ENCODE measurements at regions not wholly inside any gene's neighbourhood (a gene's known extent, or its start where the extent isn't known, plus 50 kb on each side); places are given as distances from the start of the nearest gene placed in this dataset.

DNA sequence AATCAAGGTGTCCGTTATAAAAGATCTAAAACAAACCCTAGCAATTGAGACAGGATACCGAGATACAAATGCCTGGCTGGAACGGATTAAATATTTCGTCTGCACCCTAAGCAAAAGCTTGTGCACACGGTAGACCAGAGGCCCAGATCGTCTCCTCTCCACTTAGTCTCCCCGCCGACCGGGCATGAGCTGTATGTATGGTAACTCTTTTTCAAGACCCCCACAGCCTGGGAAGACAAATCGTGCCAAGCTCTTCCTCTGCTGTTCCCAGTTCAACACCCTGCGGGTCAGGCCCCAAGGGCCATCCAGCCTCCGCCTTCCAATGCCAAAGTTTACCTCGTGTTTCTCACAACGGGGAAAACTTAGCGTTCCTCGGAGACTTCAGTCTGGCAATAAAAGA lies 285.7 kb upstream of the GALNT17 start:
- Histone ChIP-seq H3K27ac (ENCODE audit: low read length) (no peak overlapping the region), H3K4me3 (ENCODE audit: low read length) (no peak overlapping the region)
- WGBS (ENCODE audit: insufficient coverage): 84% methylated on average over 16 of the region's 16 CpGs

DNA sequence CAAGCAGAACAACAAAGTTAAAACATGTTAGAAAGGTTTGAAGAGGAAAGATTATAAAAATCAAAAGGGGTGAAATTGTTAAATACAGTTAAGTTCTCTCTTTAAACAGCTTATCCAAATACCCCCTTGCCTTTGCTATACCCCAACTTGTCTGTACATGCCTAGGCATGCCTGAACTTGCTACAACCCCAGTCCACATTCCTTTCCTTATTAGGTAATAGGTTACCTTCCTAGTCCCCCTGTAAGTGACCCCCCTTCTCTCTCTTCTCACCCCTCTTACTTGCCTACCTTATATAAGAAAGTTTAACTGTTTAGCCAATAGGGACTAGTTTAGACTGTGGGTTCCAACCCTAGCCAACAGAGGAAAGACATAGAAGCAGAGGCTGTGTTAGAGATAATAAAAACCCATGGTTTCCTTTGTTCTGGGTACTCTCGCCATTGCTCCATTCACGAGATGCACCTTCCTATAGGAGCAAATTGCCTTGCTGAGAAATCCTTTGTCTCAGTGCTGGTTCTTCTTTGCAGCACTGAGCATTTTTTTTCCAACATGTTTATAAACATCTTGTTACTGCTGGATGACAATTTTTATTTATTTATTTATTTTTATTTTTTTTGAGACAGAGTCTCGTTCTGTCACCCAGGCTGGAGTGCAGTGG lies 282.2 kb upstream of the GALNT17 start:
- no peak for DNase-seq
- Histone ChIP-seq H3K27ac (ENCODE audit: low read length) (no peak overlapping the region), H3K4me1 (ENCODE audit: control insufficient read depth, insufficient read depth, low read length) (no peaks in the 10 kb centered on the region), H3K4me3 (ENCODE audit: low read length) (no peak overlapping the region), H3K36me3 (ENCODE audit: control insufficient read depth, insufficient read depth, low read length) (no peaks in the 10 kb centered on the region), H3K27me3 (ENCODE audit: control insufficient read depth, insufficient read depth, low read length) (no peaks in the 10 kb centered on the region), H3K9me3 (replicated peaks; ENCODE audit: control insufficient read depth, low read depth, low read length) (no peaks in the 10 kb centered on the region)
- WGBS (ENCODE audit: insufficient coverage): no CpG with 5 or more reads among the region's 3 CpGs

More for the DNA sequence above, 285.7 kb upstream of the GALNT17 start:
- Histone ChIP-seq H3K9me3 (replicated peaks; ENCODE audit: control insufficient read depth, low read depth, low read length) (no peaks in the 10 kb centered on the region), H3K36me3 (ENCODE audit: control insufficient read depth, insufficient read depth, low read length) (no peaks in the 10 kb centered on the region), H3K4me1 (ENCODE audit: control insufficient read depth, insufficient read depth, low read length) (no peaks in the 10 kb centered on the region), H3K27me3 (ENCODE audit: control insufficient read depth, insufficient read depth, low read length) (no peaks in the 10 kb centered on the region)
- DNase-seq: no peak

- no peak overlapping the region for H3K4me3 ChIP-seq (ENCODE audit: low read length)
- no peak for DNase-seq
- no peaks in the 10 kb centered on the region for H3K36me3 ChIP-seq (ENCODE audit: control insufficient read depth, insufficient read depth, low read length)
- H3K27me3 ChIP-seq (ENCODE audit: control insufficient read depth, insufficient read depth, low read length): no peaks in the 10 kb centered on the region
- no peak overlapping the region for H3K27ac ChIP-seq (ENCODE audit: low read length)
- H3K9me3 ChIP-seq (replicated peaks; ENCODE audit: control insufficient read depth, low read depth, low read length): no peaks in the 10 kb centered on the region
- WGBS (ENCODE audit: insufficient coverage): no CpG with 5 or more reads among the region's 1 CpG
- H3K4me1 ChIP-seq (ENCODE audit: control insufficient read depth, insufficient read depth, low read length): peaks cover 3% of the 10 kb centered on the region
Observed at GRCh38 chr7:70855373-70855772, 276.6 kb upstream of the GALNT17 start.

DNA sequence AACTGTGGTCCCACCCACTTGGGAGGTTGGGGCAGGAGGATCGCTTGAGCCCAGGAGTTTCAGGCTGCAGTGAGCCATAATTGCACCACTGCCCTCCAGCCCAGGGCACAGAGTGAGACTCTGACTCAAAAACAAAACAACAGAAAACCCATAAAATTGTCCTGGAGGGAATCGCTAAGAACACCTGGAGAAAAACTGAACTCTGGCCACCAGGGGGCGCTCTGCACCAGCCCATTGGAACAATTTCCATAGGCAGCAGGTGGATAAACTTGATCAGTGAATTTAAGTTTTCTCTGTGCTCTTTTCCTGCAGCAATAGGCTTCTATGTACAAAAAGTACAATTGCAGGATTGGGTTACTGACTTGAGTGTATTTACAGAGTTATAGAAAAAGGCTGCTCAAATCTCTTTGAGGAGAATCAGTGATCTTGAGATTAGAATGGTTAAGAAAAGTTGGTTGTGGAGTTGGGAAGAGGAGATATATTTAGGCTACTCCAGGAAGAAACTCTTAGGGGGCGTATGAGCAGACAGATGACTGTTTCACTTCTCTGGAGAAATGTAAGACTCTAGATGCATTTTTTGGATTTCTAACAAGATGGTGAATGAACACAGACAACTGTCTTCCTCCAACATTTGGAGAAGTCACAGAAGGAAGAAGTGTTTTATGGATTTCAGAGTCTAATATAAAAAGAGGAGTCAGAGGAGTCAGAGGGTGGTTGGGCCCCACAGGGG lies 274.9 kb upstream of the GALNT17 start:
- Histone ChIP-seq H3K4me1 (ENCODE audit: control insufficient read depth, insufficient read depth, low read length) (peaks cover 3% of the 10 kb centered on the region), H3K27me3 (ENCODE audit: control insufficient read depth, insufficient read depth, low read length) (no peaks in the 10 kb centered on the region), H3K9me3 (replicated peaks; ENCODE audit: control insufficient read depth, low read depth, low read length) (peaks cover 7% of the 10 kb centered on the region), H3K36me3 (ENCODE audit: control insufficient read depth, insufficient read depth, low read length) (no peaks in the 10 kb centered on the region), H3K4me3 (ENCODE audit: low read length) (no peak overlapping the region), H3K27ac (ENCODE audit: low read length) (no peak overlapping the region)
- WGBS (ENCODE audit: insufficient coverage): 0% methylated on average over 3 of the region's 4 CpGs
- peak; percentile 86 for DNase-seq

- H3K27ac ChIP-seq (ENCODE audit: low read length): no peak overlapping the region
- no peak for DNase-seq
- H3K36me3 ChIP-seq (ENCODE audit: control insufficient read depth, insufficient read depth, low read length): no peaks in the 10 kb centered on the region
- no peaks in the 10 kb centered on the region for H3K27me3 ChIP-seq (ENCODE audit: control insufficient read depth, insufficient read depth, low read length)
- no CpG with 5 or more reads among the region's 2 CpGs for WGBS (ENCODE audit: insufficient coverage)
- peaks cover 3% of the 10 kb centered on the region for H3K4me1 ChIP-seq (ENCODE audit: control insufficient read depth, insufficient read depth, low read length)
- no peak overlapping the region for H3K4me3 ChIP-seq (ENCODE audit: low read length)
- peaks cover 7% of the 10 kb centered on the region for H3K9me3 ChIP-seq (replicated peaks; ENCODE audit: control insufficient read depth, low read depth, low read length)
Observed at GRCh38 chr7:70857793-70858545, 274.0 kb upstream of the GALNT17 start.

DNA sequence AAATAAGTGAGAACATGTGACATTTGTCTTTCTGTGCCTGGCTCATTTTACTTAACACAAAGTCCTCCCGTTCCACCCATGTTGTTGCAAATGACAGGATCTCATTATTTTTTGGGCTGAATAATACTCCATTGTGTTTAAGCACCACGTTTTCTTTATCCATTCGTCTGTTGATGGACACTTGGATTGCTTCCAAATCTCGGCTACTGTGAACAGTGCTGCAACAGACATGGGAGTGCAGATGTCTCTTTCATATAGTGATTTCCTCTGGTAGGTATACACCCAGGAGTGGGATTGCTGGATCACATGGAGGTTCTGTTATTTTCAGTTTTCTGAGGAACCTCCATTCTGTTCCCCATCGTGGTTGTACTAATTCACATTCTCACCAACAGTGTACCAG lies 264.4 kb upstream of the GALNT17 start:
- H3K27ac ChIP-seq (ENCODE audit: low read length): no peak overlapping the region

DNA sequence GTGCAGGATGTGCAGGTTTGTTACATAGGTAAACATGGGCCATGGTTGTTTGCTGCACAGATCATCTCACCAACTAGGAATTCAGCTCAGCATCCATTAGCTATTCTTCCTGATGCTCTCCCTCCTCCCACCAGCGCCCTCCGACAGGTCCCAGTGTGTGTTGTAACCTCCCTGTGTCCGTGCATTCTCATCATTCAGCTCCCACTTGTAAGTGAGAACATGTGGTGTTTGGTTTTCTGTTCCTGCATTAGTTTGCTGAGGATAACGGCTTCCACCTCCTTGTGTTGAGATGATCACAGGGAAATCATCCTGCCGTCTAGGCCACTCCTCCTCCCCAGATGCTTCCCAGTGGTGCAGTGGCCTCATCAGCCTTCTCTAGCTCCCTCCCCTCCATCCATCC lies 261.6 kb upstream of the GALNT17 start:
- 0% methylated on average over 2 of the region's 5 CpGs for WGBS (ENCODE audit: insufficient coverage)
- Histone ChIP-seq H3K4me3 (ENCODE audit: low read length) (no peak overlapping the region), H3K36me3 (ENCODE audit: control insufficient read depth, insufficient read depth, low read length) (no peaks in the 10 kb centered on the region), H3K27ac (ENCODE audit: low read length) (no peak overlapping the region), H3K27me3 (ENCODE audit: control insufficient read depth, insufficient read depth, low read length) (no peaks in the 10 kb centered on the region), H3K4me1 (ENCODE audit: control insufficient read depth, insufficient read depth, low read length) (no peaks in the 10 kb centered on the region), H3K9me3 (replicated peaks; ENCODE audit: control insufficient read depth, low read depth, low read length) (no peaks in the 10 kb centered on the region)
- peak; percentile 18 for DNase-seq

More for the DNA sequence above, 264.4 kb upstream of the GALNT17 start:
- H3K4me3 ChIP-seq (ENCODE audit: low read length): no peak overlapping the region
- no peaks in the 10 kb centered on the region for H3K9me3 ChIP-seq (replicated peaks; ENCODE audit: control insufficient read depth, low read depth, low read length)
- no peaks in the 10 kb centered on the region for H3K4me1 ChIP-seq (ENCODE audit: control insufficient read depth, insufficient read depth, low read length)
- 62% methylated on average over 2 of the region's 5 CpGs for WGBS (ENCODE audit: insufficient coverage)
- no peaks in the 10 kb centered on the region for H3K27me3 ChIP-seq (ENCODE audit: control insufficient read depth, insufficient read depth, low read length)
- no peaks in the 10 kb centered on the region for H3K36me3 ChIP-seq (ENCODE audit: control insufficient read depth, insufficient read depth, low read length)
- no peak for DNase-seq

GRCh38 chr7:70872188-70872587 lies 259.8 kb upstream of the GALNT17 start:
- WGBS (ENCODE audit: insufficient coverage): no CpG with 5 or more reads among the region's 2 CpGs
- no peak overlapping the region for H3K4me3 ChIP-seq (ENCODE audit: low read length)
- no peaks in the 10 kb centered on the region for H3K36me3 ChIP-seq (ENCODE audit: control insufficient read depth, insufficient read depth, low read length)
- H3K9me3 ChIP-seq (replicated peaks; ENCODE audit: control insufficient read depth, low read depth, low read length): no peaks in the 10 kb centered on the region
- H3K27me3 ChIP-seq (ENCODE audit: control insufficient read depth, insufficient read depth, low read length): no peaks in the 10 kb centered on the region
- H3K27ac ChIP-seq (ENCODE audit: low read length): no peak overlapping the region
- no peak for DNase-seq
- no peaks in the 10 kb centered on the region for H3K4me1 ChIP-seq (ENCODE audit: control insufficient read depth, insufficient read depth, low read length)

DNA sequence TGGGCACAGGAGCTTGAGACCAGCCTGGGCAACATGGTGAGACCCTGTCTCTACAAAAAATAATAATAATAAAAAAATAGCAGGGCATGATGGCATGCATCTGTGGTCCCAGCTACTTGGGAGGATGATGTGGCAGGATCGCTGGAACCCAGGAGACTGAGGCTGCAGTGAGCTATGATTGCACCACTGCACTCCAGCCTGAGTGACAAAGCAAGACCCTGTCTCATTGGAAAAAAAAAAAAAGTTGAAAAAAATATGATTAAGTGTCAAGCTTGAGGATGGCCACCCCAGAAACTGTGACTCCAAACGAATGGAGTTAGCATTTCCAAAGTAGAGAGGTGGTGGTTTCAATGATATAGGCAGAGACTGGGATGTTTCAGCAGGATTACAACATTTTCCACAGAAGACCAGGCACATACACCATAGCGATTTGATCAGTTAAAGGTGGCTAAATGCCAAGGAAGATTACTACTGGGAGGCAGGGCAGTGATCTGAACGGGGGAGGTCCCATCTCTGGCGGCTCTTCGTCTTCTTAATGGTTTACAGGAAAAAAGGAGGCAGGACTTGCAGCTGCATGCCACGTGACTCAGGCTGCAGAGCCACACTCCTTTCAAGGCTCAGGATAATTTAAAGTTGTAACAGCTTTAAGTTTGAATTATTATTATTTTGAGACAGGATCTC lies 250.6 kb upstream of the GALNT17 start:
- H3K36me3 ChIP-seq (ENCODE audit: control insufficient read depth, insufficient read depth, low read length): no peaks in the 10 kb centered on the region
- 40% methylated on average over 7 of the region's 7 CpGs for WGBS (ENCODE audit: insufficient coverage)
- no peak overlapping the region for H3K27ac ChIP-seq (ENCODE audit: low read length)
- no peak overlapping the region for H3K4me3 ChIP-seq (ENCODE audit: low read length)
- H3K27me3 ChIP-seq (ENCODE audit: control insufficient read depth, insufficient read depth, low read length): peaks cover 2% of the 10 kb centered on the region
- DNase-seq: peak; percentile 79
- no peaks in the 10 kb centered on the region for H3K9me3 ChIP-seq (replicated peaks; ENCODE audit: control insufficient read depth, low read depth, low read length)
- H3K4me1 ChIP-seq (ENCODE audit: control insufficient read depth, insufficient read depth, low read length): no peaks in the 10 kb centered on the region

Measured in muscle of leg (tissue), 3 donors.